ENCODE measurements at regions not wholly inside any gene's neighbourhood (a gene's known extent, or its start where the extent isn't known, plus 50 kb on each side); places are given as distances from the start of the nearest gene placed in this dataset.

DNA sequence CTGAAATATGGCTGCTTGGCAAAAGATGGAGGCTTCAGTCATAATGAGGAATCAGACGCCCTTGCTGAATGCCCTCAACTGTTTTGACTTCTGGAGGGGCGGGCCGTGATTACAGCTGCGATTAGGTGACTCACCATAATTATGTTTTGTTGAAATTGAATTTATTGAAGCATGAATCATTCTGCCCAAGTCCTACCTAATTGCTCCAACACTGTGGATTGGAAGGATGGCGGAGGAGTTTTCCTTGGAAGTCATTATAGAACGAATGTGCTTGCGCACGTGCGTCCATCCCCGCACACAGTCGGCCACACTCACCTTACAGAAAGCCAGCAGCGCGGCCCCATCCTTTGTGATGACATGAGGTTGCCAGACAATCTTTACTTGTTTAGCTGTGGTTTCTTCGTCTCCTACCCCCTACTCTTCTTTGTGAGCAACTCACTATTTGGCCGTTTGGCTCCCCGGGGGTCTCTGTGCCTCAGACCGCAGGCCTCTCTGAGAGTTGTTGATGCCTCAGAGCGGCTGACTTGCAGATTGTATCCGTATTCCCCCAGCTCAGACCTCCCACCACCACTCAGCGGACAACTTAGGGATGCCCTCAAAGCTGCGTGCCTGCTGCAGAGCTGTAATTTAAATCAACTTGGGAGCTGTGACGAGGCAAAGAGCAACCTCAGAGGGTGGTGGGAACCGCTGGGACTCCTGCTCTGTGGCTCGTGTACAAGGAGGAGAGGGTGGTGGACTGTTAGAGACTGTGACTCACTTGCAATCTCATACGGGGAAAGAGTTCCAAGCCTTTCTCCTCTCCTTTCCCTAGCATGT, 513.4 kb downstream of the TNS1 start:
- Histone ChIP-seq H3K27me3 (no peaks in the 10 kb centered on the region), H3K4me3 (no peak overlapping the region), H3K27ac (peak overlapping the region in 1 of 2 donors; percentile 27), H3K9me3 (no peaks in the 10 kb centered on the region), H3K36me3 (no peaks in the 10 kb centered on the region), H3K4me1 (peaks cover 0 to 4% of the 10 kb centered on the region in 2 donors)
- intact Hi-C loops (cut with DNase I; ENCODE audit: low total_unique reads): no loop called here
- no peak for TF ChIP-seq POLR2A (IDR thresholded peaks at IDR 0.05)
- TF ChIP-seq, protein P1, sequence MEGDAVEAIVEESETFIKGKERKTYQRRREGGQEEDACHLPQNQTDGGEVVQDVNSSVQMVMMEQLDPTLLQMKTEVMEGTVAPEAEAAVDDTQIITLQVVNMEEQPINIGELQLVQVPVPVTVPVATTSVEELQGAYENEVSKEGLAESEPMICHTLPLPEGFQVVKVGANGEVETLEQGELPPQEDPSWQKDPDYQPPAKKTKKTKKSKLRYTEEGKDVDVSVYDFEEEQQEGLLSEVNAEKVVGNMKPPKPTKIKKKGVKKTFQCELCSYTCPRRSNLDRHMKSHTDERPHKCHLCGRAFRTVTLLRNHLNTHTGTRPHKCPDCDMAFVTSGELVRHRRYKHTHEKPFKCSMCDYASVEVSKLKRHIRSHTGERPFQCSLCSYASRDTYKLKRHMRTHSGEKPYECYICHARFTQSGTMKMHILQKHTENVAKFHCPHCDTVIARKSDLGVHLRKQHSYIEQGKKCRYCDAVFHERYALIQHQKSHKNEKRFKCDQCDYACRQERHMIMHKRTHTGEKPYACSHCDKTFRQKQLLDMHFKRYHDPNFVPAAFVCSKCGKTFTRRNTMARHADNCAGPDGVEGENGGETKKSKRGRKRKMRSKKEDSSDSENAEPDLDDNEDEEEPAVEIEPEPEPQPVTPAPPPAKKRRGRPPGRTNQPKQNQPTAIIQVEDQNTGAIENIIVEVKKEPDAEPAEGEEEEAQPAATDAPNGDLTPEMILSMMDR (IDR thresholded peaks at IDR 0.05): no peak
- DNase-seq: peak; percentile 26 to 52

GRCh38 chr2:217484046-217484445, 518.7 kb downstream of the TNS1 start:
- intact Hi-C loops (cut with DNase I; ENCODE audit: low total_unique reads): no loop called here
- peaks cover 0 to 4% of the 10 kb centered on the region in 2 donors for H3K4me1 ChIP-seq
- H3K36me3 ChIP-seq: no peaks in the 10 kb centered on the region
- H3K4me3 ChIP-seq: no peak overlapping the region
- H3K27me3 ChIP-seq: no peaks in the 10 kb centered on the region
- no peak for DNase-seq
- no peak for TF ChIP-seq POLR2A (IDR thresholded peaks at IDR 0.05)
- TF ChIP-seq, protein P1 (IDR thresholded peaks at IDR 0.05): no peak
- H3K27ac ChIP-seq: peak overlapping the region in 1 of 2 donors; percentile 18
- H3K9me3 ChIP-seq: no peaks in the 10 kb centered on the region

- Histone ChIP-seq H3K4me3 (no peak overlapping the region), H3K9me3 (no peaks in the 10 kb centered on the region), H3K27me3 (no peaks in the 10 kb centered on the region), H3K36me3 (no peaks in the 10 kb centered on the region), H3K4me1 (no peaks in the 10 kb centered on the region), H3K27ac (peak overlapping the region; percentile 34 to 44)
- TF ChIP-seq POLR2A (IDR thresholded peaks at IDR 0.05): no peak
- TF ChIP-seq, protein P1 (IDR thresholded peaks at IDR 0.05): no peak
- intact Hi-C loops (cut with DNase I; ENCODE audit: low total_unique reads): no loop called here
- no peak for DNase-seq
Measured at GRCh38 chr2:217482056-217482710, 520.6 kb downstream of the TNS1 start.

- no peaks in the 10 kb centered on the region for H3K36me3 ChIP-seq
- no peaks in the 10 kb centered on the region for H3K27me3 ChIP-seq
- TF ChIP-seq POLR2A (IDR thresholded peaks at IDR 0.05): no peak
- TF ChIP-seq, protein P1 (IDR thresholded peaks at IDR 0.05): no peak
- no peak overlapping the region for H3K4me3 ChIP-seq
- DNase-seq: no peak
- H3K27ac ChIP-seq: peak overlapping the region; percentile 34 to 44
- intact Hi-C loops (cut with DNase I; ENCODE audit: low total_unique reads): no loop called here
- H3K4me1 ChIP-seq: no peaks in the 10 kb centered on the region
- H3K9me3 ChIP-seq: no peaks in the 10 kb centered on the region
Measured at GRCh38 chr2:217481577-217481976, 521.2 kb downstream of the TNS1 start.

GRCh38 chr2:217479566-217479965, 523.2 kb downstream of the TNS1 start:
- TF ChIP-seq, protein P1 (IDR thresholded peaks at IDR 0.05): no peak
- TF ChIP-seq POLR2A (IDR thresholded peaks at IDR 0.05): no peak

More at GRCh38 chr2:217479566-217479965, 523.2 kb downstream of the TNS1 start:
- H3K4me3 ChIP-seq: no peak overlapping the region
- H3K9me3 ChIP-seq: no peaks in the 10 kb centered on the region
- no peak for DNase-seq
- no peaks in the 10 kb centered on the region for H3K27me3 ChIP-seq
- H3K36me3 ChIP-seq: no peaks in the 10 kb centered on the region
- H3K27ac ChIP-seq: no peak overlapping the region
- intact Hi-C loops (cut with DNase I; ENCODE audit: low total_unique reads): no loop called here
- H3K4me1 ChIP-seq: no peaks in the 10 kb centered on the region

All from uterus (tissue), 3 donors.